ENCODE measurements at regions not wholly inside any gene's neighbourhood (a gene's known extent, or its start where the extent isn't known, plus 50 kb on each side); places are given as distances from the start of the nearest gene placed in this dataset.

DNA sequence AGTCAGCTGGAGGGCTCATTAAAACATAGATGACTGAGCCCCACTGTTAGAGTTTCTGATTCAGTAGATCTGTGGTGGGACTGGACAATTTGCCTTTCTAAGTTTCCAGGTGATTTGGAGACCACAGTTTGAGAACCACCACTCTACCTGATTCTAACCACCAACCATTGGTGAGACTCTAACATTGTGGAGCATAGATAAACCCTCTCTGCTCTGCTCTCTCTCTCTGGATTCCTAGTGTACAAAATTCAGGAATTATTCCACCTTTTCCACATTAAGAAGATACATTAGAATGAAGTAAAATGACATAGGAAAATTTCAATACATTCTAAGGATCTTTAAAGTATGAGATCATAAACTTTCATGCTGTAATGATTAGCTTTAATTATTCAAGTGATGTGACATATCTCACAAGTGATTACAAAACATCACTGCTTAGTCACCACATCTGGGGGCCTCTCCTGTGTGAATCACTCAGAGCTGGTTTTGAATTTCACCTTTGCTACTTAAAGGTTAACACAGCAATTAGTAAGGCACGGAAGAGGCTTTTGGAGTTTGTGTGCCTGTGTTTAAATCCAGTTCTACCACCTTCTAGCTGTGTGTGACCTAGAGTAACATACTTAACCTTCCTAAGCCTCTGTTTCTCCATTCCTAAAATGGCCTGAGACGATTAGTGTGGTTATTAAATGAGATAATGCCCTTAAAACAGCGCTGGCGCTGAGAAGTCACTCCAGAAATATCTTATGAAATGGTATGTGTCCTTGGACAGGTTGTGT is 78.5 kb upstream of the NBEA start:
- no peaks in the 10 kb centered on the region for H3K36me3 ChIP-seq (ENCODE audit: control insufficient read depth, insufficient read depth, low read length)
- no peaks in the 10 kb centered on the region for H3K27me3 ChIP-seq (replicated peaks; ENCODE audit: control insufficient read depth, insufficient read depth, low read length)
- H3K4me3 ChIP-seq (replicated peaks; ENCODE audit: low read depth, low read length) = no peak overlapping the region
- DNase-seq (ENCODE audit: extremely low read depth, insufficient read length) = no peak
- TF ChIP-seq, protein P1, sequence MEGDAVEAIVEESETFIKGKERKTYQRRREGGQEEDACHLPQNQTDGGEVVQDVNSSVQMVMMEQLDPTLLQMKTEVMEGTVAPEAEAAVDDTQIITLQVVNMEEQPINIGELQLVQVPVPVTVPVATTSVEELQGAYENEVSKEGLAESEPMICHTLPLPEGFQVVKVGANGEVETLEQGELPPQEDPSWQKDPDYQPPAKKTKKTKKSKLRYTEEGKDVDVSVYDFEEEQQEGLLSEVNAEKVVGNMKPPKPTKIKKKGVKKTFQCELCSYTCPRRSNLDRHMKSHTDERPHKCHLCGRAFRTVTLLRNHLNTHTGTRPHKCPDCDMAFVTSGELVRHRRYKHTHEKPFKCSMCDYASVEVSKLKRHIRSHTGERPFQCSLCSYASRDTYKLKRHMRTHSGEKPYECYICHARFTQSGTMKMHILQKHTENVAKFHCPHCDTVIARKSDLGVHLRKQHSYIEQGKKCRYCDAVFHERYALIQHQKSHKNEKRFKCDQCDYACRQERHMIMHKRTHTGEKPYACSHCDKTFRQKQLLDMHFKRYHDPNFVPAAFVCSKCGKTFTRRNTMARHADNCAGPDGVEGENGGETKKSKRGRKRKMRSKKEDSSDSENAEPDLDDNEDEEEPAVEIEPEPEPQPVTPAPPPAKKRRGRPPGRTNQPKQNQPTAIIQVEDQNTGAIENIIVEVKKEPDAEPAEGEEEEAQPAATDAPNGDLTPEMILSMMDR (IDR thresholded peaks at IDR 0.05; ENCODE audit: insufficient read depth, low read length, poor library complexity, severe bottlenecking) = no peak

DNA sequence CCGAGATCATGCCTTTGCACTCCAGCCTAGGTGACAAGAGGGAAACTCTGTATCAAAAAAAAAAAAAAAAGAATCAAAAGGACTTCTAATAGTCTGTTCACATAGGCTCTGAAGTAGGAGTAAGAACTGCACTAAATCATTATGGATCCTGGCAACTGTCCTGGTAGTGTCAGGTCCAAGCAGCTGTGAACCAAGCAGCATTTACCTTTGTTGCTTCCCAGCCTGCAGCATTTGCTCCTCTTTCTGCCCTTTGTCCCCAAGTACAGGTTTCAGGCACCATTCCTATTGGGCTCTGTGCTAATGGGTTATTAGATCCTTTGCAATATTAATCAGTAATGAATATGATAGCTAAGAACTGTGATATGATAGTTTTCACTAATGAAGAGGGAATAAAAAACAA is 77.4 kb upstream of the NBEA start:
- Histone ChIP-seq H3K4me3 (replicated peaks; ENCODE audit: low read depth, low read length) (no peak overlapping the region), H3K36me3 (ENCODE audit: control insufficient read depth, insufficient read depth, low read length) (no peaks in the 10 kb centered on the region), H3K27me3 (replicated peaks; ENCODE audit: control insufficient read depth, insufficient read depth, low read length) (no peaks in the 10 kb centered on the region)
- DNase-seq (ENCODE audit: extremely low read depth, insufficient read length) = no peak
- TF ChIP-seq, protein P1 (IDR thresholded peaks at IDR 0.05; ENCODE audit: insufficient read depth, low read length, poor library complexity, severe bottlenecking) = no peak

DNA sequence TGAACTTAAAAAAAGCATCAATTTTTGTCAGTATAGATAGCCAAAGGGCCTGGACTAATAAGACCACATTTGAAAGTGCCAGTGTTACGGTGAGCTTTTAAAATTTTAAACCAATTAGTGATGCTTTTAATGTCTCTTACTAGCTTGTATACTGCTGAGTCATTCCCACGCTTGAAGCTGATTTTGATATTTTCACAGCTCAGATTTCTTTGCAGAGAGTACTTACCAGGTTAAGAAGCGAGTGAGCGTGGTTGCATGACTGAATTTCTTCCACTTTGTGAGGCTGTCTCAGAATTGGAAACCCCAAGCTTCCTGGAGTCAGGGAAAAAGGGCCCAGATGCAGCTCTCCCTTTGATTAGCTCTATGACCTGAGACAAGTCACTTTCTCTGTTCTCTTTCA is 74.5 kb upstream of the NBEA start:
- no peak for DNase-seq (ENCODE audit: extremely low read depth, insufficient read length)
- no peaks in the 10 kb centered on the region for H3K36me3 ChIP-seq (ENCODE audit: control insufficient read depth, insufficient read depth, low read length)
- H3K4me3 ChIP-seq (replicated peaks; ENCODE audit: low read depth, low read length) = no peak overlapping the region
- TF ChIP-seq, protein P1 (IDR thresholded peaks at IDR 0.05; ENCODE audit: insufficient read depth, low read length, poor library complexity, severe bottlenecking) = no peak
- no peaks in the 10 kb centered on the region for H3K27me3 ChIP-seq (replicated peaks; ENCODE audit: control insufficient read depth, insufficient read depth, low read length)

DNA sequence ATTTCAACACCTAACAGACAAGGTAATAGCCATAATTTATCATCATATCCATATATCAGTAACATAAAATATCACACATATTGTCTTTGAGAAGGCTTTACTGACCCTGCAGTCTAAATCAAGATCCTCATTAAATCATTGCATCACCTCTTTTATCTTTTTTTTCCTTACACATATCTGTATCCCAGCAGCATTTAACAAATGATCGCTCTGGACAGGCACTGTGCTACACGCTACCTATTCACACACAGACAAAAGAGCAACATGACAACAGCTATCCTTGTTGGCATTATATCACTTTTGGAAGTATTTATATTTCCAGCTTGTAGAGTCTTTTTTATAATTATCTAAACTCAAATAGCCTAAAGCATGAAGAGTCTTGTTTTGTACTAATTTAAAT is 73.3 kb upstream of the NBEA start:
- H3K36me3 ChIP-seq (ENCODE audit: control insufficient read depth, insufficient read depth, low read length) = no peaks in the 10 kb centered on the region
- H3K27me3 ChIP-seq (replicated peaks; ENCODE audit: control insufficient read depth, insufficient read depth, low read length) = no peaks in the 10 kb centered on the region

DNA sequence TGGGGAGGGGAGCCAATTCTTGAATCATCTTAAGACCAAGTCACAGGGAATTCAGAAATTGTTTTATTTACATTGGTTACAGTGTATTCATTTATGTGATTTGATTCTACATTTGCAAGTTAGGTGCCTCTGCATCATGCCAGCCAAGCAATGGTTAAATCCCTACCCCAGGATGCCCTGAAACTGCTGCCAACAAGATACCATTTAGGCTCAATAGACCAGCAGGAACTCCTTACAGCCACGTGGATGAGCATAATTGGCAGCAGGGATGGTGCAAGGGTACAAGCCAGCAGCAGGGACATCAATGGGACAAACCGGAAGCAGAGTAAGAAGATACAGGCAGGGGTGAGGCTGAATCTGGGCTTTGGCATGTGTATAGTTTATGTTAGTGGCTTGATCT is 72.4 kb upstream of the NBEA start:
- Histone ChIP-seq H3K4me3 (replicated peaks; ENCODE audit: low read depth, low read length) (no peak overlapping the region), H3K36me3 (ENCODE audit: control insufficient read depth, insufficient read depth, low read length) (no peaks in the 10 kb centered on the region), H3K27me3 (replicated peaks; ENCODE audit: control insufficient read depth, insufficient read depth, low read length) (no peaks in the 10 kb centered on the region)
- TF ChIP-seq, protein P1 (IDR thresholded peaks at IDR 0.05; ENCODE audit: insufficient read depth, low read length, poor library complexity, severe bottlenecking) = no peak
- no peak for DNase-seq (ENCODE audit: extremely low read depth, insufficient read length)

More for the DNA sequence above, 73.3 kb upstream of the NBEA start:
- DNase-seq (ENCODE audit: extremely low read depth, insufficient read length) = no peak
- H3K4me3 ChIP-seq (replicated peaks; ENCODE audit: low read depth, low read length) = no peak overlapping the region
- TF ChIP-seq, protein P1 (IDR thresholded peaks at IDR 0.05; ENCODE audit: insufficient read depth, low read length, poor library complexity, severe bottlenecking) = no peak
